Astrocyte (in vitro differentiated cells and primary cell): ENCODE measurements at regions not wholly inside any gene's neighbourhood (a gene's known extent, or its start where the extent isn't known, plus 50 kb on each side); places are given as distances from the start of the nearest gene placed in this dataset.
"Not testable (repeated sequence)": the region's sequence is repeated elsewhere in the genome, so short reads cannot be mapped to it uniquely, and the experiment has no call there.

ENCODE experiments used
- CTCF ChIP-seq: IDR thresholded peaks from 2 replicates; pipeline ENCODE4 v1.5.1; 2011; ENCODE audit warnings: low read depth, mild to moderate bottlenecking, inconsistent platforms, low read length, moderate library complexity; ENCODE audit not compliant: insufficient read depth
- EZH2 ChIP-seq: IDR thresholded peaks from 2 replicates; pipeline ENCODE4 v1.6.1; 2012; ENCODE audit warnings: mild to moderate bottlenecking, low read length, inconsistent platforms; ENCODE audit not compliant: insufficient read depth

DNA sequence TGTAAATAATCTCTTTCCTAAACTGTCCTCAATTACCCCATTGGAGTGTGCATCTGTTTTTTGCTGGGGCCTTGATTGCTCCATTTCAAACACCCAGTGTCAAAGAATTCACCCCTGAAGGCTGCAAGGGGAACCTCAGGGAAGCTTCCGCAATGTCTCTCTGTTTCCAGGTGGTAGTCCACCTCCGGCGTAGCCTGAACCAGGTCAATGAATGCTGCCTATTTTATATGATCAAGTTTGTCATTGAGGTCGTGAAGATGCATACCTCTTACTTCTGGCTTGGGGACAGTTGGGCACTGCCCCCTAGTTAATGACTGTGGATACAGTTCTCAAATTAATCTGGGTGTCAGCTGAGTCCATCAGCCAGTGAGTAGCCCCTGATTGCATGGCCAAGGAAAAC is 79.1 kb downstream of the NPIPB5 start:
- TF ChIP-seq CTCF, EZH2: not testable (repeated sequence)
